ENCODE measurements at regions not wholly inside any gene's neighbourhood (a gene's known extent, or its start where the extent isn't known, plus 50 kb on each side); places are given as distances from the start of the nearest gene placed in this dataset.

GRCh38 chr12:113757221-113758002 is 208.7 kb downstream of the RBM19 start:
- TF ChIP-seq CTCF (IDR thresholded peaks at IDR 0.05; ENCODE audit: low read depth, low read length), result no peak
- DNase-seq (ENCODE audit: extremely low read depth, low read depth), result no peak

GRCh38 chr12:113756609-113757008 is 209.5 kb downstream of the RBM19 start:
- no peak for TF ChIP-seq CTCF (IDR thresholded peaks at IDR 0.05; ENCODE audit: low read depth, low read length)
- DNase-seq (ENCODE audit: extremely low read depth, low read depth), result no peak

GRCh38 chr12:113755098-113755497 is 211.0 kb downstream of the RBM19 start:
- no peak for DNase-seq (ENCODE audit: extremely low read depth, low read depth)
- TF ChIP-seq CTCF (IDR thresholded peaks at IDR 0.05; ENCODE audit: low read depth, low read length), result no peak

GRCh38 chr12:113751513-113751912 is 214.6 kb downstream of the RBM19 start:
- no peak for DNase-seq (ENCODE audit: extremely low read depth, low read depth)
- no peak for TF ChIP-seq CTCF (IDR thresholded peaks at IDR 0.05; ENCODE audit: low read depth, low read length)

- no peak for TF ChIP-seq CTCF (IDR thresholded peaks at IDR 0.05; ENCODE audit: low read depth, low read length)
- no peak for DNase-seq (ENCODE audit: extremely low read depth, low read depth)
These were observed 216.7 kb downstream of the RBM19 start for GRCh38 chr12:113749433-113749815.

- no peak for DNase-seq (ENCODE audit: extremely low read depth, low read depth)
- no peak for TF ChIP-seq CTCF (IDR thresholded peaks at IDR 0.05; ENCODE audit: low read depth, low read length)
These were observed 217.3 kb downstream of the RBM19 start for GRCh38 chr12:113748707-113749432.

GRCh38 chr12:113747017-113747416 is 219.1 kb downstream of the RBM19 start:
- DNase-seq (ENCODE audit: extremely low read depth, low read depth), result no peak
- TF ChIP-seq CTCF (IDR thresholded peaks at IDR 0.05; ENCODE audit: low read depth, low read length), result no peak

Measured in AG09319 (cell line).